ENCODE measurements at regions not wholly inside any gene's neighbourhood (a gene's known extent, or its start where the extent isn't known, plus 50 kb on each side); places are given as distances from the start of the nearest gene placed in this dataset.

GRCh38 chr12:77469578-77470333 lies 360.9 kb upstream of the NAV3 start:
- CTCF ChIA-PET = interaction anchor here (0.8 to 1.2 kb wide), 2 partner anchors 17 to 145 kb away, joined by 3 to 4 read pairs; no protein-coding TSS in a partner anchor
- H3K9me1 ChIP-seq (replicated peaks; ENCODE audit: control insufficient read depth, extremely low read depth, insufficient read depth, low read length) = no peaks in the 10 kb centered on the region
- H2AFZ ChIP-seq (ENCODE audit: low read depth, low read length) = no peak overlapping the region
- no peaks in the 10 kb centered on the region for H3K27me3 ChIP-seq (ENCODE audit: control insufficient read depth in 2 of 2, insufficient read depth in 2 of 2, low read length in 2 of 2)
- no peaks in the 10 kb centered on the region for H3K79me2 ChIP-seq (ENCODE audit: control insufficient read depth, insufficient read depth, low read length)
- H4K20me1 ChIP-seq (replicated peaks; ENCODE audit: control insufficient read depth, extremely low read depth, insufficient read depth, low read length) = no peaks in the 10 kb centered on the region
- H3K36me3 ChIP-seq (ENCODE audit: control insufficient read depth in 2 of 2, extremely low read depth in 1 of 2, insufficient read depth in 2 of 2, low read length in 2 of 2) = no peaks in the 10 kb centered on the region
- TF ChIP-seq EZH2 (IDR thresholded peaks at IDR 0.05; ENCODE audit: borderline replicate concordance, low read depth, low read length, severe bottlenecking) (no peak), JUN (IDR thresholded peaks at IDR 0.05; ENCODE audit: borderline replicate concordance, insufficient read depth, insufficient read length, low read depth) (no peak), CTCF (IDR thresholded peaks at IDR 0.05; ENCODE audit: extremely low read depth in 1 of 2, insufficient read depth in 1 of 2, low read depth in 1 of 2, low read length in 2 of 2) (no peak), GATA2 (IDR thresholded peaks at IDR 0.05; ENCODE audit: insufficient read depth, insufficient read length, low read depth, low read length) (no peak), MAX (IDR thresholded peaks at IDR 0.05; ENCODE audit: insufficient read depth, insufficient read length) (no peak), POLR2A (IDR thresholded peaks at IDR 0.05; ENCODE audit: low read depth, low read length) (no peak), POLR2AphosphoS5 (IDR thresholded peaks at IDR 0.05; ENCODE audit: insufficient read depth, low read depth, low read length) (no peak), MYC (IDR thresholded peaks at IDR 0.05; ENCODE audit: low read depth, low read length) (no peak)
- FAIRE-seq (no peak), DNase-seq (ENCODE audit: low read depth, low spot score) (no peak)
- H3K4me1 ChIP-seq (ENCODE audit: control insufficient read depth, extremely low read depth, insufficient read depth, low read length) = no peaks in the 10 kb centered on the region
- H3K27ac ChIP-seq (ENCODE audit: insufficient read depth, low read depth, low read length) = no peak overlapping the region
- H3K9ac ChIP-seq (replicated peaks; ENCODE audit: extremely low read depth, insufficient read depth, low read length) = no peak overlapping the region
- no peak overlapping the region for H3K4me2 ChIP-seq (ENCODE audit: insufficient read depth, low read length)
- dilution Hi-C loops (cut with MboI; ENCODE audit: extremely low pct_ligation_motif_present, low sequenced_read_pairs) (no loop called here), intact Hi-C loops (cut with micrococcal nuclease) (no loop called here)
- no peaks in the 10 kb centered on the region for H3K9me3 ChIP-seq (replicated peaks; ENCODE audit: control insufficient read depth, insufficient read depth, low read length)
- no TSS peak for BruUV-seq (replicated peaks)
- H3K4me3 ChIP-seq (replicated peaks in 1 of 3; ENCODE audit: insufficient read depth in 1 of 3, low read depth in 1 of 3, low read length in 3 of 3) = no peak overlapping the region
- POLR2A ChIA-PET = no interaction called here

All from endothelial cell of umbilical vein (primary cell).